Panc1 (cell line): ENCODE measurements at regions not wholly inside any gene's neighbourhood (a gene's known extent, or its start where the extent isn't known, plus 50 kb on each side); places are given as distances from the start of the nearest gene placed in this dataset.

Source experiments
- ATAC-seq: fragments of 200-7000 bp; cut with Tn5 transposase; 2 replicates; pipeline ENCODE4 v1.9.1; 2020; ENCODE audit warnings: mild to moderate bottlenecking, moderate library complexity
- BruUV-seq: library from RNA; stranded (reverse); fragments of 400-500 nt; replicated peaks from 2 replicates; lab custom pipeline; 2021; lab: Mats Ljungman, UMichigan
- CTCF ChIA-PET: fragments of 300-600 bp; sonication (Branson Sonifier 250); formaldehyde crosslinking; loops from one replicate; lab custom pipeline; 2022; ENCODE audit warnings: antibody characterized with exemption; lab: Charles Lee
- POLR2A ChIA-PET: fragments of 300-600 bp; sonication (Branson Sonifier 250); formaldehyde crosslinking; loops from one replicate; lab custom pipeline; 2022; ENCODE audit warnings: antibody characterized with exemption; lab: Charles Lee
- DNase-seq: peaks from one replicate; pipeline ENCODE4 v3.0.0-alpha.2; 2010; ENCODE audit warnings: low read depth, low spot score
- H3K27ac ChIP-seq: 2 replicates; pipeline ENCODE4 v1.5.1; 2011; ENCODE audit warnings: mild to moderate bottlenecking, low read length, inconsistent platforms
- H3K27me3 ChIP-seq: fragments of 200-500 bp; sonication (Bioruptor generic); 2 replicates; pipeline ENCODE4 v1.6.0; 2014; ENCODE audit warnings: low read length, inconsistent platforms; ENCODE audit not compliant: control insufficient read depth, insufficient read depth
- H3K36me3 ChIP-seq: fragments of 200-500 bp; sonication (Bioruptor generic); 2 replicates; pipeline ENCODE4 v1.5.1; 2014; ENCODE audit warnings: inconsistent platforms, mild to moderate bottlenecking, low read length, moderate library complexity; ENCODE audit not compliant: control insufficient read depth, insufficient read depth
- H3K4me1 ChIP-seq: 2 replicates; pipeline ENCODE4 v1.5.1; 2011; ENCODE audit warnings: inconsistent platforms, mild to moderate bottlenecking, low read length, moderate library complexity; ENCODE audit not compliant: control insufficient read depth, insufficient read depth
- H3K4me3 ChIP-seq, 2 experiments: 2 replicates each; pipeline ENCODE4 v1.5.1; 2011 to 2012; ENCODE audit warnings: low read depth in 2 of 2, low read length in 2 of 2, mild to moderate bottlenecking in 2 of 2, inconsistent platforms in 1 of 2, moderate library complexity in 1 of 2
- H3K9me3 ChIP-seq: fragments of 200-500 bp; sonication (Bioruptor generic); 2 replicates; pipeline ENCODE4 v1.5.1; 2014; ENCODE audit warnings: low read depth, mild to moderate bottlenecking, inconsistent platforms, low read length, moderate library complexity; ENCODE audit not compliant: control insufficient read depth, insufficient read depth
- POLR2AphosphoS5 ChIP-seq: IDR thresholded peaks from 2 replicates; pipeline ENCODE4 v1.6.1; 2012; ENCODE audit warnings: mild to moderate bottlenecking, low read depth, low read length, moderate library complexity
- SIN3A ChIP-seq: IDR thresholded peaks from 2 replicates; pipeline ENCODE4 v1.6.1; 2012; ENCODE audit warnings: low read depth, mild to moderate bottlenecking, low read length, moderate library complexity, borderline replicate concordance; ENCODE audit not compliant: insufficient read depth
- TCF7L2 ChIP-seq: IDR thresholded peaks from 2 replicates; pipeline ENCODE4 v1.6.1; 2011; ENCODE audit warnings: mild to moderate bottlenecking, low read depth, low read length, inconsistent platforms
- in situ Hi-C: cut with HindIII; loops from 2 replicates; pipeline ENCODE4 v1.10.0; 2016; ENCODE audit warnings: low sequenced_read_pairs, low pct_unique_long_range_greater_than_20kb
- intact Hi-C: fragments of 100-400 bp; cut with micrococcal nuclease; formaldehyde crosslinking; loops from one replicate; pipeline ENCODE4 v1.10.0; 2022; ENCODE audit not compliant: unreplicated experiment
- TF ChIP-seq, protein P1 (sequence below): fragments of 450-650 bp; IDR thresholded peaks from 2 replicates; pipeline ENCODE4 v1.5.1; 2017; ENCODE audit warnings: mild to moderate bottlenecking
- TF ChIP-seq, protein P2 (sequence below), 2 experiments: IDR thresholded peaks; 2 replicates each; pipeline ENCODE4 v1.6.1; 2011 to 2012; ENCODE audit warnings: low read depth in 2 of 2, control low read depth in 1 of 2, low read length in 1 of 2, mild to moderate bottlenecking in 1 of 2, moderate library complexity in 1 of 2; ENCODE audit not compliant: insufficient read depth in 1 of 2

DNA sequence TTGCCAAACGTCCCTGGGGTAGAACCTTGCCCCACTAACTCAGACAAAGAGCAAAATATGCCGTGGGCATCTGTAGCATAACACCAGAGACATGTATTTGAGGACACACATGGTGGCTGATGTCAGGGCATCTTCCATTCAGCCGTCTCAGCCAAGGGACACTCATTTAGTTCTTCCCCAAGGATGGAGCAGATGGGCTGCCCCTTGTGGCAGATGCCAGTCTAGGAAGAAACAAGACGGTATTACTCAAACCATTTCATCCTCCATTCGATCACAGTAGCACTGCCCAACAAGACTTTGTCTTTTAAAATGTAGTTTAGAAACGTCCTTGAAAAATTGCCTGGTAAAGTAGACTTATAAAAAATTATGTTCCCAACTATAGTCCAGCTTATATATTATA, 937.6 kb upstream of the EEF2KMT start:
- no TSS peak for BruUV-seq
- DNase-seq (no peak), ATAC-seq (no peak)
- CTCF ChIA-PET = no interaction called here
- H3K4me1 ChIP-seq = no peaks in the 10 kb centered on the region
- in situ Hi-C loops = no loop called here
- H3K27me3 ChIP-seq = no peaks in the 10 kb centered on the region
- H3K9me3 ChIP-seq = no peaks in the 10 kb centered on the region
- TF ChIP-seq POLR2AphosphoS5 (no peak), TCF7L2 (no peak), SIN3A (no peak)
- TF ChIP-seq, protein P1, sequence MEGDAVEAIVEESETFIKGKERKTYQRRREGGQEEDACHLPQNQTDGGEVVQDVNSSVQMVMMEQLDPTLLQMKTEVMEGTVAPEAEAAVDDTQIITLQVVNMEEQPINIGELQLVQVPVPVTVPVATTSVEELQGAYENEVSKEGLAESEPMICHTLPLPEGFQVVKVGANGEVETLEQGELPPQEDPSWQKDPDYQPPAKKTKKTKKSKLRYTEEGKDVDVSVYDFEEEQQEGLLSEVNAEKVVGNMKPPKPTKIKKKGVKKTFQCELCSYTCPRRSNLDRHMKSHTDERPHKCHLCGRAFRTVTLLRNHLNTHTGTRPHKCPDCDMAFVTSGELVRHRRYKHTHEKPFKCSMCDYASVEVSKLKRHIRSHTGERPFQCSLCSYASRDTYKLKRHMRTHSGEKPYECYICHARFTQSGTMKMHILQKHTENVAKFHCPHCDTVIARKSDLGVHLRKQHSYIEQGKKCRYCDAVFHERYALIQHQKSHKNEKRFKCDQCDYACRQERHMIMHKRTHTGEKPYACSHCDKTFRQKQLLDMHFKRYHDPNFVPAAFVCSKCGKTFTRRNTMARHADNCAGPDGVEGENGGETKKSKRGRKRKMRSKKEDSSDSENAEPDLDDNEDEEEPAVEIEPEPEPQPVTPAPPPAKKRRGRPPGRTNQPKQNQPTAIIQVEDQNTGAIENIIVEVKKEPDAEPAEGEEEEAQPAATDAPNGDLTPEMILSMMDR = no peak
- TF ChIP-seq, protein P2, sequence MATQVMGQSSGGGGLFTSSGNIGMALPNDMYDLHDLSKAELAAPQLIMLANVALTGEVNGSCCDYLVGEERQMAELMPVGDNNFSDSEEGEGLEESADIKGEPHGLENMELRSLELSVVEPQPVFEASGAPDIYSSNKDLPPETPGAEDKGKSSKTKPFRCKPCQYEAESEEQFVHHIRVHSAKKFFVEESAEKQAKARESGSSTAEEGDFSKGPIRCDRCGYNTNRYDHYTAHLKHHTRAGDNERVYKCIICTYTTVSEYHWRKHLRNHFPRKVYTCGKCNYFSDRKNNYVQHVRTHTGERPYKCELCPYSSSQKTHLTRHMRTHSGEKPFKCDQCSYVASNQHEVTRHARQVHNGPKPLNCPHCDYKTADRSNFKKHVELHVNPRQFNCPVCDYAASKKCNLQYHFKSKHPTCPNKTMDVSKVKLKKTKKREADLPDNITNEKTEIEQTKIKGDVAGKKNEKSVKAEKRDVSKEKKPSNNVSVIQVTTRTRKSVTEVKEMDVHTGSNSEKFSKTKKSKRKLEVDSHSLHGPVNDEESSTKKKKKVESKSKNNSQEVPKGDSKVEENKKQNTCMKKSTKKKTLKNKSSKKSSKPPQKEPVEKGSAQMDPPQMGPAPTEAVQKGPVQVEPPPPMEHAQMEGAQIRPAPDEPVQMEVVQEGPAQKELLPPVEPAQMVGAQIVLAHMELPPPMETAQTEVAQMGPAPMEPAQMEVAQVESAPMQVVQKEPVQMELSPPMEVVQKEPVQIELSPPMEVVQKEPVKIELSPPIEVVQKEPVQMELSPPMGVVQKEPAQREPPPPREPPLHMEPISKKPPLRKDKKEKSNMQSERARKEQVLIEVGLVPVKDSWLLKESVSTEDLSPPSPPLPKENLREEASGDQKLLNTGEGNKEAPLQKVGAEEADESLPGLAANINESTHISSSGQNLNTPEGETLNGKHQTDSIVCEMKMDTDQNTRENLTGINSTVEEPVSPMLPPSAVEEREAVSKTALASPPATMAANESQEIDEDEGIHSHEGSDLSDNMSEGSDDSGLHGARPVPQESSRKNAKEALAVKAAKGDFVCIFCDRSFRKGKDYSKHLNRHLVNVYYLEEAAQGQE (IDR thresholded peaks at IDR 0.05; ENCODE audit: insufficient read depth in 1 of 2, low read depth in 2 of 2, low read length in 1 of 2) = no peak
- no peaks in the 10 kb centered on the region for H3K36me3 ChIP-seq
- POLR2A ChIA-PET = no interaction called here
- H3K4me3 ChIP-seq = no peak overlapping the region
- intact Hi-C loops = no loop called here
- H3K27ac ChIP-seq = no peak overlapping the region

DNA sequence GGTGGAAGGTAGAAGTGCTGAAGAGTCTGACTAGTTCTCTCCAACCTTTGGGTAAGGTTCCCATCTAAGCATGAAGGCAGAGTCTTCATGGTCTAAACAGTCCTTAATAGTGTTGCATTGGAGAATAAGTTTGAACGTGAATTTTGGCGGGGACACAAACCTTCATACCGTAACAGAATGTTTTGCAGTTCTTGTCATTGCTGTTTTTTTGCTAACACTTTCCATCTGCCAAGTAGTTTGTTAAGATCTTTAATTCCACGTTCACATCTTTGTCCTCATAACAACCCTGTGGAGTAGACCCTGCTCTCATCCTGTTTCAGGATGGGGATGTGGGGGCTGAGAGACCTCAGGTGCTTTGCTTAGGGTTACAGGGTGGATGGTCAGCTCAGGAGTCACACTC, 936.9 kb upstream of the EEF2KMT start:
- no peaks in the 10 kb centered on the region for H3K9me3 ChIP-seq
- TF ChIP-seq, protein P1 = no peak
- no peak for TF ChIP-seq TCF7L2
- TF ChIP-seq, protein P2 (IDR thresholded peaks at IDR 0.05; ENCODE audit: insufficient read depth in 1 of 2, low read depth in 2 of 2, low read length in 1 of 2) = no peak
- H3K4me3 ChIP-seq = no peak overlapping the region
- ChIA-PET POLR2A (no interaction called here), CTCF (no interaction called here)
- BruUV-seq = no TSS peak
- H3K27ac ChIP-seq = no peak overlapping the region
- H3K27me3 ChIP-seq = no peaks in the 10 kb centered on the region
- no peaks in the 10 kb centered on the region for H3K4me1 ChIP-seq
- H3K36me3 ChIP-seq = no peaks in the 10 kb centered on the region
- DNase-seq (no peak), ATAC-seq (no peak)
- in situ Hi-C loops (no loop called here), intact Hi-C loops (loop anchor here (5.0 kb wide), 1 partner anchor 608 kb away; no protein-coding TSS in a partner anchor)
